GM12874 (cell line): ENCODE measurements at regions not wholly inside any gene's neighbourhood (a gene's known extent, or its start where the extent isn't known, plus 50 kb on each side); places are given as distances from the start of the nearest gene placed in this dataset.

Experiments
- CTCF ChIP-seq: IDR thresholded peaks from 2 replicates; pipeline ENCODE4 v1.5.1; 2011; ENCODE audit warnings: low read depth, mild to moderate bottlenecking, control low read depth, low read length, moderate library complexity; ENCODE audit not compliant: insufficient read depth

GRCh38 chr13:74871369-74872070, 610.4 kb downstream of the TBC1D4 start:
- TF ChIP-seq CTCF, result no peak

- TF ChIP-seq CTCF, result no peak
These were observed 611.1 kb downstream of the TBC1D4 start for GRCh38 chr13:74870865-74871264.

- no peak for TF ChIP-seq CTCF
These were observed 612.1 kb downstream of the TBC1D4 start for GRCh38 chr13:74869846-74870245.

- no peak for TF ChIP-seq CTCF
These were observed 613.9 kb downstream of the TBC1D4 start for GRCh38 chr13:74868049-74868448.

- TF ChIP-seq CTCF, result no peak
These were observed 614.5 kb downstream of the TBC1D4 start for GRCh38 chr13:74867460-74867859.

GRCh38 chr13:74866101-74866500, 615.9 kb downstream of the TBC1D4 start:
- TF ChIP-seq CTCF, result no peak

- no peak for TF ChIP-seq CTCF
These were observed 616.3 kb downstream of the TBC1D4 start for GRCh38 chr13:74865656-74866055.
